ENCODE measurements at regions not wholly inside any gene's neighbourhood (a gene's known extent, or its start where the extent isn't known, plus 50 kb on each side); places are given as distances from the start of the nearest gene placed in this dataset.

DNA sequence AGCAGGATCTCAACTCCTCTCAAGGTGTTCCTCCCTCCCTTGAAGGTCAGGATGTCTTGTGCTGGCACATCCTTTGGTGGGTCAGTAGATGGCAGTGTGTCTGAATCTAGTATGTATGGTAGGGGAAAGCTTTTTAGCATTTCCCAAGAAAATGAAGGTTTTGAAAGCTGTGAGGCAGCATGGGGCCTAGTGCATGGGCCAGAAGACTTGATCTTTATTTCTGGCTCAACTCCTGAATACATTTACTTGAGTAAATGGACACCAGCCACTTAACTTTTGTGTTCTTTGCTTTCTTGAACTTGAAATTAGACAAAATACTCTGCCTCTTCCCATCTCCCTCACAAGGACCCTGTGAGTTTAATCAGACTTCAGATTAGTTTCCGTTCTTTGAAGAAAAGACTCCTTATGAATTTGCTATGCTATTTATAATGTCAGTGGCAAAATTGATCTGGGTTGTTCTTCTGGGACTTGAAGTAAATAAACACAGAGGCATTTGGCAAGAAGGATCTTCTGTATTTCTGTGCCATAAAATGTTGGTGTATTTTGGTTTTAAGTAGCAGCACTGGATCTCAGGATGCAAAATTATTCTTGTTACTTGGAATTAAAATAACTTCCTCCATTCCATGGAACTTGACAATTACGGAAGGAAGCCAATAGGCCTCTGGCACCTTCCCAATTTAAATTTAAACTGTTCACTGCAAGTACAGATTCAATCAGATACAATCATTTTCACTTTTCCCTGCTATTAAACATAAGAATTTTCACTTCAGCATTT is 288.8 kb downstream of the CASP12 start:
- WGBS, result 26% methylated on average over 2 of the region's 2 CpGs
- no peak overlapping the region for H3K27ac ChIP-seq
- no peaks in the 10 kb centered on the region for H3K9me3 ChIP-seq
- DNase-seq (ENCODE audit: low spot score), result peak; percentile 4
- intact Hi-C loops (cut with DNase I), result no loop called here
- H3K4me1 ChIP-seq (replicated peaks), result no peaks in the 10 kb centered on the region
- TF ChIP-seq POLR2A (IDR thresholded peaks at IDR 0.05) (no peak), CTCF (IDR thresholded peaks at IDR 0.05) (peak in 3 of 4 experiments; percentile 10 to 54 (median 20)), POLR2AphosphoS5 (IDR thresholded peaks at IDR 0.05) (no peak)
- H3K4me3 ChIP-seq, result no peak overlapping the region
- H3K36me3 ChIP-seq, result no peaks in the 10 kb centered on the region
- H3K27me3 ChIP-seq (replicated peaks; ENCODE audit: insufficient read depth), result no peaks in the 10 kb centered on the region

- Histone ChIP-seq H3K36me3 (no peaks in the 10 kb centered on the region), H3K27ac (no peak overlapping the region), H3K9me3 (no peaks in the 10 kb centered on the region), H3K4me3 (no peak overlapping the region), H3K4me1 (replicated peaks) (no peaks in the 10 kb centered on the region), H3K27me3 (replicated peaks; ENCODE audit: insufficient read depth) (no peaks in the 10 kb centered on the region)
- no peak for DNase-seq (ENCODE audit: low spot score)
- intact Hi-C loops (cut with DNase I), result no loop called here
- 64% methylated on average over 4 of the region's 4 CpGs for WGBS
- TF ChIP-seq CTCF (IDR thresholded peaks at IDR 0.05), result no peak
- TF ChIP-seq POLR2A (IDR thresholded peaks at IDR 0.05), result no peak
- no peak for TF ChIP-seq POLR2AphosphoS5 (IDR thresholded peaks at IDR 0.05)
These were observed 295.6 kb downstream of the CASP12 start for GRCh38 chr11:104602643-104603042.

DNA sequence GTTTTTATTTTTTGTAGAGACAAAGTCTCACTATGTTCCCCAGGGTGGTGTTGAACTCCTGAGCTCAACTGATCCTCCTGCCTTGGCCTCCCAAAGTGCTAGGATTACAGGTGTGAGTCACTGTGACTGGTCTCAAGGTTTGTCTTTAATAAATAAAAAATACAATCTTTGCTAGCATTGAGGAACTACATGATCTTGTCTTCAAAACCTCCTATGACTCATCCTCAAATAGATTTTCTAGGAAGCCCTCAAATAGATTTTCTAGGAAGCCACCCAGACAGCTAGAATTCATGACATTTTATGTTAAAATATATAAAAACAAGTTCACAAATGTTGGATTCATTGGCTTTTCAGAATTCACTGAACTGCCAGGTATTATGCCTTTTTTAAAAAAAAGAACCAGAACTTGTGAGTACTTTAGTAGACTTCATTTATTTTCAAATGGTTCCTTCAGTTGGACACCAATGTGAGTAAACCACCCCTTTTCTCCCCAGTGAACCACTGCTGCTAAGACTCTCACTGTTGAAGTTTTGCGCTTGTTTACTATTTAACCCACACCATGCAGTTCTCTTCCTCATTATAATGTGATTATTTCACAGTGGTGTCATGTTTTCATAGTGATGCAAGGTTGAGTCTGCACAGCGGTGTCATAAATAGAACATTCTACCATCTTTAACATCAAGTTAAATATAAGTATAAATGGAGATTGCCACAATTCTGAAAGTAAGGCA is 303.9 kb downstream of the CASP12 start:
- Histone ChIP-seq H3K4me1 (replicated peaks) (no peaks in the 10 kb centered on the region), H3K4me3 (no peak overlapping the region), H3K9me3 (no peaks in the 10 kb centered on the region), H3K27me3 (replicated peaks; ENCODE audit: insufficient read depth) (no peaks in the 10 kb centered on the region), H3K27ac (no peak overlapping the region), H3K36me3 (no peaks in the 10 kb centered on the region)
- intact Hi-C loops (cut with DNase I), result no loop called here
- WGBS, result 97% methylated on average over 2 of the region's 2 CpGs
- no peak for TF ChIP-seq CTCF (IDR thresholded peaks at IDR 0.05)
- no peak for TF ChIP-seq POLR2A (IDR thresholded peaks at IDR 0.05)
- TF ChIP-seq POLR2AphosphoS5 (IDR thresholded peaks at IDR 0.05), result no peak
- DNase-seq (ENCODE audit: low spot score), result no peak

GRCh38 chr11:104588970-104589369 is 309.3 kb downstream of the CASP12 start:
- no peak overlapping the region for H3K4me3 ChIP-seq
- no peak for TF ChIP-seq CTCF (IDR thresholded peaks at IDR 0.05)
- no peaks in the 10 kb centered on the region for H3K36me3 ChIP-seq
- intact Hi-C loops (cut with DNase I), result no loop called here
- DNase-seq (ENCODE audit: low spot score), result no peak
- H3K9me3 ChIP-seq, result no peaks in the 10 kb centered on the region
- H3K27me3 ChIP-seq (replicated peaks; ENCODE audit: insufficient read depth), result no peaks in the 10 kb centered on the region
- 23% methylated on average over 1 of the region's 1 CpG for WGBS
- no peaks in the 10 kb centered on the region for H3K4me1 ChIP-seq (replicated peaks)
- H3K27ac ChIP-seq, result no peak overlapping the region

GRCh38 chr11:104588446-104588845 is 309.8 kb downstream of the CASP12 start:
- intact Hi-C loops (cut with DNase I), result no loop called here
- H3K27ac ChIP-seq, result no peak overlapping the region
- no peaks in the 10 kb centered on the region for H3K27me3 ChIP-seq (replicated peaks; ENCODE audit: insufficient read depth)
- no peaks in the 10 kb centered on the region for H3K9me3 ChIP-seq
- H3K36me3 ChIP-seq, result no peaks in the 10 kb centered on the region
- TF ChIP-seq POLR2A (IDR thresholded peaks at IDR 0.05) (no peak), CTCF (IDR thresholded peaks at IDR 0.05) (no peak), POLR2AphosphoS5 (IDR thresholded peaks at IDR 0.05) (no peak)
- H3K4me1 ChIP-seq (replicated peaks), result no peaks in the 10 kb centered on the region
- H3K4me3 ChIP-seq, result no peak overlapping the region
- no peak for DNase-seq (ENCODE audit: low spot score)
- WGBS, result 92% methylated on average over 2 of the region's 2 CpGs
